A549 (cell line): ENCODE measurements at regions not wholly inside any gene's neighbourhood (a gene's known extent, or its start where the extent isn't known, plus 50 kb on each side); places are given as distances from the start of the nearest gene placed in this dataset.

Experiments used
- ATAC-seq, 2 experiments: fragments of 200-7000 bp in 1 of 2; fragments of >200 bp in 1 of 2; cut with Nextera tagmentation in 1 of 2; cut with Tn5 transposase in 1 of 2; 3 replicates each; pipeline versions ENCODE4 v1.8.0 to v1.9.1; 2018 to 2020; ENCODE audit warnings: mild to moderate bottlenecking in 1 of 2, moderate library complexity in 1 of 2
- CTCF ChIA-PET: fragments of 300-600 bp; sonication (Branson Sonifier 250); formaldehyde crosslinking; extraction: SDS; loops from one replicate; lab custom pipeline; 2021; ENCODE audit warnings: antibody characterized with exemption, inconsistent platforms; lab: Yijun Ruan, JAX
- POLR2A ChIA-PET: fragments of 350-600 bp; formaldehyde crosslinking; extraction: SDS; loops from one replicate; lab custom pipeline; 2021; ENCODE audit warnings: antibody characterized with exemption, inconsistent platforms; lab: Yijun Ruan, JAX
- DNase-seq, 2 experiments: peaks; one replicate each; pipeline versions ENCODE4 v3.0.0 to v3.0.0-alpha.2; 2011 to 2016; ENCODE audit warnings: low read depth in 1 of 2, low spot score in 1 of 2
- FAIRE-seq: peaks from 2 replicates; lab custom pipeline; 2011; peaks lifted over from hg19 to GRCh38; lab: Jason Lieb, UNC
- H3K27ac ChIP-seq, 2 experiments: fragments of >200 bp; sonication (Bioruptor Twin); formaldehyde crosslinking; 3 replicates each; pipeline ENCODE4 v1.5.1; 2016 to 2017
- H3K4me1 ChIP-seq: fragments of >200 bp; sonication (Bioruptor Twin); formaldehyde crosslinking; 3 replicates; pipeline ENCODE4 v1.6.1; 2016
- H3K4me2 ChIP-seq: fragments of >200 bp; sonication (Bioruptor Twin); formaldehyde crosslinking; 3 replicates; pipeline ENCODE4 v1.6.1; 2016
- H3K4me3 ChIP-seq: fragments of >200 bp; sonication (Bioruptor Twin); formaldehyde crosslinking; 3 replicates; pipeline ENCODE4 v1.5.1; 2016
- H3K9me3 ChIP-seq: fragments of >200 bp; sonication (Bioruptor Twin); formaldehyde crosslinking; 3 replicates; pipeline ENCODE4 v1.6.1; 2016
- BHLHE40 ChIP-seq: IDR thresholded peaks from 2 replicates; pipeline ENCODE4 v1.6.1; 2012; ENCODE audit warnings: low read depth, low read length, inconsistent platforms
- CHD2 ChIP-seq: fragments of 150-350 bp; IDR thresholded peaks from 2 replicates; pipeline ENCODE4 v1.6.1; 2014; ENCODE audit warnings: low read length; ENCODE audit not compliant: partially characterized antibody
- CTCF ChIP-seq: fragments of >200 bp; sonication (Bioruptor Twin); formaldehyde crosslinking; IDR thresholded peaks from 3 replicates; pipeline ENCODE4 v1.5.1; 2016
- EP300 ChIP-seq, 2 experiments: fragments of >200 bp; sonication (Bioruptor Twin); formaldehyde crosslinking; IDR thresholded peaks; 2 replicates in 1 of 2; 3 replicates in 1 of 2; pipeline ENCODE4 v1.6.1; 2016 to 2017
- ESRRA ChIP-seq: fragments of 150-350 bp; IDR thresholded peaks from 2 replicates; pipeline ENCODE4 v1.6.1; 2014; ENCODE audit warnings: mild to moderate bottlenecking, low read length, borderline replicate concordance
- HDAC2 ChIP-seq: fragments of 200-600 bp; sonication (generic); IDR thresholded peaks from 2 replicates; pipeline ENCODE4 v1.6.1; 2016
- HOXB13 ChIP-seq: fragments of 250-450 bp; sonication (Bioruptor Pico); IDR thresholded peaks from 2 replicates; pipeline ENCODE4 v1.5.0; 2020; ENCODE audit warnings: low read depth, mild to moderate bottlenecking, moderate library complexity
- HOXB5 ChIP-seq: fragments of 250-450 bp; sonication (Bioruptor Pico); IDR thresholded peaks from 2 replicates; pipeline ENCODE4 v1.5.0; 2020; ENCODE audit warnings: mild to moderate bottlenecking, moderate library complexity
- JUN ChIP-seq, 2 experiments: fragments of >200 bp; sonication (Bioruptor Twin); formaldehyde crosslinking; IDR thresholded peaks; 2 replicates in 1 of 2; 3 replicates in 1 of 2; pipeline ENCODE4 v1.6.1; 2016 to 2017
- JUNB ChIP-seq: fragments of >200 bp; sonication (Bioruptor Twin); formaldehyde crosslinking; IDR thresholded peaks from 2 replicates; pipeline ENCODE4 v1.6.1; 2016
- KDM1A ChIP-seq: fragments of 200-600 bp; sonication (generic); IDR thresholded peaks from 2 replicates; pipeline ENCODE4 v1.6.1; 2016; ENCODE audit warnings: low read depth, mild to moderate bottlenecking
- MAZ ChIP-seq: fragments of 150-350 bp; IDR thresholded peaks from 2 replicates; pipeline ENCODE4 v1.6.1; 2014; ENCODE audit warnings: antibody characterized with exemption, low read depth, low read length, borderline replicate concordance
- NFE2L2 ChIP-seq: fragments of 150-350 bp; conservative IDR thresholded peaks from 2 replicates; pipeline ENCODE4 v1.6.1; 2014; ENCODE audit warnings: low read length
- PBX3 ChIP-seq: IDR thresholded peaks from 2 replicates; pipeline ENCODE4 v1.6.1; 2012
- PHF8 ChIP-seq: fragments of 200-600 bp; sonication (generic); IDR thresholded peaks from 2 replicates; pipeline ENCODE4 v1.6.1; 2016; ENCODE audit warnings: low read depth, mild to moderate bottlenecking, antibody characterized with exemption, moderate library complexity, borderline replicate concordance
- RFX5 ChIP-seq: fragments of 450-650 bp; IDR thresholded peaks from 2 replicates; pipeline ENCODE4 v1.7.1; 2014; ENCODE audit warnings: antibody characterized with exemption, mild to moderate bottlenecking, moderate library complexity
- RNF2 ChIP-seq: fragments of 200-600 bp; sonication (generic); IDR thresholded peaks from 2 replicates; pipeline ENCODE4 v1.6.1; 2016; ENCODE audit warnings: low read depth, mild to moderate bottlenecking, antibody characterized with exemption, moderate library complexity, borderline replicate concordance
- USF2 ChIP-seq: fragments of 450-650 bp; IDR thresholded peaks from 2 replicates; pipeline ENCODE4 v1.6.1; 2014; ENCODE audit warnings: antibody characterized with exemption
- ZC3H11A ChIP-seq: fragments of 450-650 bp; IDR thresholded peaks from 2 replicates; pipeline ENCODE4 v1.6.1; 2014; ENCODE audit warnings: antibody characterized with exemption, mild to moderate bottlenecking
- ZSCAN20 ChIP-seq: fragments of 250-450 bp; sonication (Bioruptor Pico); IDR thresholded peaks from 2 replicates; pipeline ENCODE4 v1.8.0; 2022; ENCODE audit warnings: mild to moderate bottlenecking, moderate library complexity
- WGBS: methylation state at CpG from one replicate; pipeline ENCODE4 v1.1.6; 2017; ENCODE audit errors: missing lambda C conversion rate; 5-methylcytosine and 5-hydroxymethylcytosine counted together
- TF ChIP-seq, protein P1 (sequence below): IDR thresholded peaks from 2 replicates; pipeline ENCODE4 v1.6.1; 2012; ENCODE audit warnings: low read depth, borderline replicate concordance
- TF ChIP-seq, protein P2 (sequence below): IDR thresholded peaks from 2 replicates; pipeline ENCODE4 v1.6.1; 2012
- TF ChIP-seq, protein P3 (sequence below): fragments of 200-600 bp; sonication (generic); IDR thresholded peaks from 2 replicates; pipeline ENCODE4 v1.6.1; 2016; ENCODE audit warnings: antibody characterized with exemption, mild to moderate bottlenecking, moderate library complexity
- TF ChIP-seq, protein P4 (sequence below): fragments of 150-350 bp; IDR thresholded peaks from 2 replicates; pipeline ENCODE4 v1.6.1; 2014; ENCODE audit warnings: low read depth, mild to moderate bottlenecking, low read length
- TF ChIP-seq, protein P5 (sequence below): fragments of >200 bp; sonication (Bioruptor Twin); formaldehyde crosslinking; IDR thresholded peaks from 2 replicates; pipeline ENCODE4 v1.6.1; 2016

DNA sequence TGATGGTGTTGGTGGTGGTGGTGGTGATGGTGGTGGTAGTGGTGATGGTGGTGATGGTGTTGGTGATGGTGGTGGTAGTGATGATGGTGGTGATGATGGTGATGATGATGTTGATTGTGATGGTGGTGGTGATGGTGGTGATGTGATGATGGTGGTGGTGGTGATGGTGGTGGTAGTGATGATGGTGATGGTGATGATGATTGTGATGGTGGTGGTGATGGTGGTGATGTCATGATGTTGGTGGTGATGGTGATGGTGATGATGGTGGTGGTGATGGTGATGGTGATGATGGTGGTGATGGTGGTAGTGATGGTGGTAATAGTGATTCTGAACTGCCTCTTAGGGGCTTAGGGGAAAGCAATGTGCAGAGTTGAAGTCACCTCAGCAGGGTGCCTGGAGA lies 760.7 kb downstream of the GALR1 start (continued):
- TF ChIP-seq HOXB13 (CRISPR knock-in tag) = no peak
- TF ChIP-seq HOXB5 (CRISPR knock-in tag) = no peak
- TF ChIP-seq KDM1A = no peak
- no peak for TF ChIP-seq PBX3

GRCh38 chr18:78017869-78018268 lies 768.2 kb downstream of the GALR1 start:
- no peaks in the 10 kb centered on the region for H3K9me3 ChIP-seq
- CTCF ChIA-PET = no interaction called here
- H3K4me1 ChIP-seq = no peaks in the 10 kb centered on the region
- FAIRE-seq (no peak), DNase-seq (no peak), ATAC-seq (no peak)
- POLR2A ChIA-PET = no interaction called here
- no peak overlapping the region for H3K27ac ChIP-seq
- TF ChIP-seq, protein P1, sequence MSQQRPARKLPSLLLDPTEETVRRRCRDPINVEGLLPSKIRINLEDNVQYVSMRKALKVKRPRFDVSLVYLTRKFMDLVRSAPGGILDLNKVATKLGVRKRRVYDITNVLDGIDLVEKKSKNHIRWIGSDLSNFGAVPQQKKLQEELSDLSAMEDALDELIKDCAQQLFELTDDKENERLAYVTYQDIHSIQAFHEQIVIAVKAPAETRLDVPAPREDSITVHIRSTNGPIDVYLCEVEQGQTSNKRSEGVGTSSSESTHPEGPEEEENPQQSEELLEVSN = no peak
- TF ChIP-seq, protein P2, sequence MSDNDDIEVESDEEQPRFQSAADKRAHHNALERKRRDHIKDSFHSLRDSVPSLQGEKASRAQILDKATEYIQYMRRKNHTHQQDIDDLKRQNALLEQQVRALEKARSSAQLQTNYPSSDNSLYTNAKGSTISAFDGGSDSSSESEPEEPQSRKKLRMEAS = no peak
- no peak for TF ChIP-seq JUNB
- TF ChIP-seq, protein P3, sequence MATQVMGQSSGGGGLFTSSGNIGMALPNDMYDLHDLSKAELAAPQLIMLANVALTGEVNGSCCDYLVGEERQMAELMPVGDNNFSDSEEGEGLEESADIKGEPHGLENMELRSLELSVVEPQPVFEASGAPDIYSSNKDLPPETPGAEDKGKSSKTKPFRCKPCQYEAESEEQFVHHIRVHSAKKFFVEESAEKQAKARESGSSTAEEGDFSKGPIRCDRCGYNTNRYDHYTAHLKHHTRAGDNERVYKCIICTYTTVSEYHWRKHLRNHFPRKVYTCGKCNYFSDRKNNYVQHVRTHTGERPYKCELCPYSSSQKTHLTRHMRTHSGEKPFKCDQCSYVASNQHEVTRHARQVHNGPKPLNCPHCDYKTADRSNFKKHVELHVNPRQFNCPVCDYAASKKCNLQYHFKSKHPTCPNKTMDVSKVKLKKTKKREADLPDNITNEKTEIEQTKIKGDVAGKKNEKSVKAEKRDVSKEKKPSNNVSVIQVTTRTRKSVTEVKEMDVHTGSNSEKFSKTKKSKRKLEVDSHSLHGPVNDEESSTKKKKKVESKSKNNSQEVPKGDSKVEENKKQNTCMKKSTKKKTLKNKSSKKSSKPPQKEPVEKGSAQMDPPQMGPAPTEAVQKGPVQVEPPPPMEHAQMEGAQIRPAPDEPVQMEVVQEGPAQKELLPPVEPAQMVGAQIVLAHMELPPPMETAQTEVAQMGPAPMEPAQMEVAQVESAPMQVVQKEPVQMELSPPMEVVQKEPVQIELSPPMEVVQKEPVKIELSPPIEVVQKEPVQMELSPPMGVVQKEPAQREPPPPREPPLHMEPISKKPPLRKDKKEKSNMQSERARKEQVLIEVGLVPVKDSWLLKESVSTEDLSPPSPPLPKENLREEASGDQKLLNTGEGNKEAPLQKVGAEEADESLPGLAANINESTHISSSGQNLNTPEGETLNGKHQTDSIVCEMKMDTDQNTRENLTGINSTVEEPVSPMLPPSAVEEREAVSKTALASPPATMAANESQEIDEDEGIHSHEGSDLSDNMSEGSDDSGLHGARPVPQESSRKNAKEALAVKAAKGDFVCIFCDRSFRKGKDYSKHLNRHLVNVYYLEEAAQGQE = no peak
- no peak for TF ChIP-seq CHD2
- no peak for TF ChIP-seq HDAC2
- no peak for TF ChIP-seq NFE2L2
- TF ChIP-seq JUN (IDR thresholded peaks at IDR 0.05) = no peak
- no peak for TF ChIP-seq ESRRA
- TF ChIP-seq RNF2 = no peak
- TF ChIP-seq PHF8 = no peak
- H3K4me3 ChIP-seq = no peak overlapping the region
- WGBS = 10% methylated on average over 2 of the region's 8 CpGs
- H3K4me2 ChIP-seq = no peak overlapping the region

DNA sequence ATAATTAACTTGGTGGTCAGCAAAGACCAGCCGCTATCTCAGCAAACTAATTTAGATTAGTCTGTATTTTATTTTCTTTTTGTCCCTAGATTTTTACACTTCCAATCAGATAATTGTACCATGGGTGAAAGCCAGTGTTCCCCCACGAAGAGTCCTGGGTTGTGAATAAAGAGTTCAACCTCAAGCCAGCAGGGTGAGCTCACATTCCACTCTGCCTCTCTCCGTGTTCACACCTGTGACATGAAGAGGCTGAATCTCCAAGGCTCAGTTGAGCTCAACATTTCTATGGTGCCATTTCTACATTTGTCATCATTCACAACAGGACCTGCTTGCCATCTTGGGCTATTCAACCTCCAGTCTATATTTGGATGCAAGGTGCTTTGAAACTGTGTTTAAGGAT lies 771.5 kb downstream of the GALR1 start:
- POLR2A ChIA-PET = no interaction called here
- ATAC-seq = no peak
- WGBS = 0% methylated on average over 3 of the region's 3 CpGs
- DNase-seq = no peak
- H3K4me3 ChIP-seq = no peak overlapping the region
- CTCF ChIA-PET = no interaction called here
- no peaks in the 10 kb centered on the region for H3K9me3 ChIP-seq
- H3K4me2 ChIP-seq = no peak overlapping the region
- no peak for FAIRE-seq
- H3K27ac ChIP-seq = no peak overlapping the region
- no peaks in the 10 kb centered on the region for H3K4me1 ChIP-seq
- TF ChIP-seq ZSCAN20 (CRISPR knock-in tag) = no peak
- no peak for TF ChIP-seq BHLHE40
- TF ChIP-seq CTCF = no peak
- no peak for TF ChIP-seq HOXB13 (CRISPR knock-in tag)
- TF ChIP-seq RFX5 = no peak
- TF ChIP-seq EP300 (IDR thresholded peaks at IDR 0.05) = no peak
- no peak for TF ChIP-seq ZC3H11A
- no peak for TF ChIP-seq MAZ
- no peak for TF ChIP-seq USF2
- TF ChIP-seq, protein P4, sequence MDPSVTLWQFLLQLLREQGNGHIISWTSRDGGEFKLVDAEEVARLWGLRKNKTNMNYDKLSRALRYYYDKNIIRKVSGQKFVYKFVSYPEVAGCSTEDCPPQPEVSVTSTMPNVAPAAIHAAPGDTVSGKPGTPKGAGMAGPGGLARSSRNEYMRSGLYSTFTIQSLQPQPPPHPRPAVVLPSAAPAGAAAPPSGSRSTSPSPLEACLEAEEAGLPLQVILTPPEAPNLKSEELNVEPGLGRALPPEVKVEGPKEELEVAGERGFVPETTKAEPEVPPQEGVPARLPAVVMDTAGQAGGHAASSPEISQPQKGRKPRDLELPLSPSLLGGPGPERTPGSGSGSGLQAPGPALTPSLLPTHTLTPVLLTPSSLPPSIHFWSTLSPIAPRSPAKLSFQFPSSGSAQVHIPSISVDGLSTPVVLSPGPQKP = no peak
- TF ChIP-seq, protein P1 = no peak
- TF ChIP-seq PHF8 = no peak
- TF ChIP-seq, protein P5, sequence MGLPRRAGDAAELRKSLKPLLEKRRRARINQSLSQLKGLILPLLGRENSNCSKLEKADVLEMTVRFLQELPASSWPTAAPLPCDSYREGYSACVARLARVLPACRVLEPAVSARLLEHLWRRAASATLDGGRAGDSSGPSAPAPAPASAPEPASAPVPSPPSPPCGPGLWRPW = no peak
